RPMI7951 (cell line): ENCODE measurements at regions not wholly inside any gene's neighbourhood (a gene's known extent, or its start where the extent isn't known, plus 50 kb on each side); places are given as distances from the start of the nearest gene placed in this dataset.
"Not testable (repeated sequence)": the region's sequence is repeated elsewhere in the genome, so short reads cannot be mapped to it uniquely, and the experiment has no call there.

Experiments used
- DNase-seq: peaks from one replicate; pipeline ENCODE4 v3.0.0-alpha.2; 2012; ENCODE audit warnings: low read depth

GRCh38 chr2:122011493-122012270 is 256.2 kb downstream of the TSN start:
- no peak for DNase-seq

DNA sequence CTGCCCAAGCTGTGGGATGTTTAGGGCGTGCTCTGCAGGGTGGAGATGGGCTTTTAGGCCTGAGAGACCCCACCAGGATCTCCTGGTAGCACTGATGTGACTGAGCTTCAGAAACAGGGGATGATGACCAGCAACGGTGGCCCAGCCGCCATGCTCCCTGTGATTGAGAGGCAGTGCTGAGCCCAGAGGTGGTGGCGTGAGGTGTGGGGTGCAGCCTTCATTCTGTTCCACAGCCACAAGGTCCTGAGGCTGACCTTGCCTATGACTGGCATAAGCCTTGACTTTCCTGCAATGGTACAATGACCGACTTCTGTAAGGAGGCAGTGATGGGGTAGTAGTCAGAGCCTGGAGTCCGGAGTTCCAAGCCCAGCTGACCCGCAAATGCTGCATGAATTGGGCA is 263.3 kb downstream of the TSN start:
- no peak for DNase-seq

DNA sequence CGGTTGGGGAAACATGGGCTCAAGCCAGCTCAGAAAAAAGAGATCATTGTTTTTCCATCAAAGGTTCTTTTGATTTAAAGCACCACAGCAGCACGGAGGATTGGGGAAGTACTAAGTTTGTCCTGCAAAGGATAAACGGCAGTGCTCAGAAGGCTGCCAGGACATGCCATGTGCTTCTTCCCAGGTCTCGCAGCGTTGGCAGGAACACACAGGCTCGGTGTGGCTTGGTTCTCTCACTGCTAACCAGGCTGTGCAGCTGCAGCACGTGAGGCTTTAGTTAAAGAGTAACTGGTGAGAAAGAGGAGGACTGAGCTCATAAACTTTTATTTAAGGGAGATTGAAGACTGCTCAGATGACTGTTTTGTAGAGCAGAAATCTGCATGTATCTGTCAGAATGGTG is 264.3 kb downstream of the TSN start:
- peak; percentile 16 for DNase-seq

DNA sequence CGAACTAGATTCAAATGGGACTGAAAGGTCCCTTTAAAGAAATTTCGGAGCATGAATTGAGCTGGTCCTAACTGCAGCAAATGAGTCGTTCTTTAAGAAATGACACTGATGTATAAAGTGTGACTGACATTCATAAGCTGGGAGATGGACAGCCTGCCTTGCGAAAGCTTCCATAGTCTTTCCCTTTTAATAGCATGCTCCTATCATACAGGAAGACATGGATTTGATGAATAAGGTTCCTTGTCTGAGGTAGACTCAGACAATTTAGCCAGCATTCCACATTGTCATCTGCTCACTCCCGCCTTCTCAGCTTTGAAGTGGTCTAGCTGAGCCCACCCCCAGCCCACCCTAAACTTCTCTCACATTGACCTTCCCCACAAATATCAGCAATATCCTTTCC is 264.9 kb downstream of the TSN start:
- DNase-seq = no peak

DNA sequence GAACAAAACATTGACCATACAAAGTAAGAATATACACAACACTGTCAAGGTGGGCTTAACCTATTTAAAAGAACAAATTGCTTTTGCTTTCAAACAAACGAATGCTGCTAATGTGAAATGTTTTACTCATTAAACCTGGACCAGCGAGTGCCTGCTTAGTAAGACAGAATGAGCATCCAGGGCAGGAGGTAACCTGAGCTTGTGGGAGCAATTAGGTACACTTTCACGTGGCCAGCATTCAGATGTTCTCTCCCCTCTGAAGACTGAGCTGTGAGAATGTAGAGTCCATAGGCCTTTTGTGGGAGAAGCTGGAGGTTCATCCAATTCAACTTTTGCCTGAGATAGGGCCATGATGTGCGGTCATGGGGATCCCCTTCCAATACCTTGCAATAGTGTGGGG is 266.5 kb downstream of the TSN start:
- no peak for DNase-seq

DNA sequence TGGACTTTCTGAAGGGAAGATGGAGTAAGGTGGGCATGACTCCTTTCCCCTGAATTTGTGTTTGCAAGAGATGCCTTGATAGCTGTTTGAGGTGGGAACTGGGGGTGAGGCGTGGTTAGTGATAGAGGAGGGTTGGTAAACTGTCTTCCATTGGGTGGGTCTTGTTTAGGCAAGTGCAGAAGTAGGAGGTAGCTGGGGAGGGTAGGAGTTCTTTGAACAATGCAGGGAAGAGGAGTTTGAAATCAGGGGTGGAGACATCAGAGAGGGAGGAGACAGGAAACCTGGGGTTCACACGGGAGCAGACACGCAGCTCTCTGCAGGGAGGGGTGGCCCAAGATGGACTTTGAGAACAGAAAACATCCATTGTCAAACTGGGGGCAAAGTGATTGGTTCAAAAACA is 267.1 kb downstream of the TSN start:
- no peak for DNase-seq

DNA sequence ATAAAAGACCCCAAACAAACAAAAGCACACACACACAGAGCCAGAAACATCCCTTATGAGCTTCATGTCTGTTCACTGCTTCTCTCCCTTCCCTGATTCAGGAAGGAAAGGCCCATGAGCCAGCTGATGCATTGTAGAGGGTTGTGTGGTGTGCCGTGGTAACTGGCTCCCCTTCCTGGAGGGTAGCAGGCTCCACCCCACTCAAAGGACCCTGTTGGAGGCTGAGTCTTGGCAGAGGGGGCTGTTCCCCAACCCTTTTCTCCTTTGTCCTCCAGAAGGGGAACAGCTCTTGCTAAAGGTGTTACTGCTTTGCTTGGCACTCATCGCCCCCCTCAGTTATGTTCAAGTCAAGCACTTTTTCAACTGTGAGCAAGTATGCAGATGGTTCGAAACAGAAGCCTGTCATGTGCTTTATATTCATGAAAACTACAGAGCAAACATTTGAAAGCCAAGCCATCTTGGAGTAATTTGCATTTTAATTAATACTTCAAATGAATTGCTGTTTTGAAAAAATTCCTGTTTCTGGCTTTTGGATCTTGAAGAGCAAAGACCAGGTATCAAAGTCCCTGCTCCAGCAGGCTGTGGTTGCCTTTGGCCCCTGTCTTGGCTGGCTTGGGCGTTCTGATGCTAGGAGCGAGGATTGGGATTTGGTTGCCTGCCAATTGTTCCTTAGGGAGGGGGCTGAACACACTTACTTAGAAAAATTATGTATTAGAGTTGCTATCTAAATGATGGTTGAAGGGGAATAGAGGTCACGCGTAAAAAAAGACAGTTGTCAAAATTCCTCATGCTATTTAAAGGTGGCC is 267.8 kb downstream of the TSN start:
- DNase-seq = no peak

GRCh38 chr2:122027510-122028217 is 272.2 kb downstream of the TSN start:
- no peak for DNase-seq

DNA sequence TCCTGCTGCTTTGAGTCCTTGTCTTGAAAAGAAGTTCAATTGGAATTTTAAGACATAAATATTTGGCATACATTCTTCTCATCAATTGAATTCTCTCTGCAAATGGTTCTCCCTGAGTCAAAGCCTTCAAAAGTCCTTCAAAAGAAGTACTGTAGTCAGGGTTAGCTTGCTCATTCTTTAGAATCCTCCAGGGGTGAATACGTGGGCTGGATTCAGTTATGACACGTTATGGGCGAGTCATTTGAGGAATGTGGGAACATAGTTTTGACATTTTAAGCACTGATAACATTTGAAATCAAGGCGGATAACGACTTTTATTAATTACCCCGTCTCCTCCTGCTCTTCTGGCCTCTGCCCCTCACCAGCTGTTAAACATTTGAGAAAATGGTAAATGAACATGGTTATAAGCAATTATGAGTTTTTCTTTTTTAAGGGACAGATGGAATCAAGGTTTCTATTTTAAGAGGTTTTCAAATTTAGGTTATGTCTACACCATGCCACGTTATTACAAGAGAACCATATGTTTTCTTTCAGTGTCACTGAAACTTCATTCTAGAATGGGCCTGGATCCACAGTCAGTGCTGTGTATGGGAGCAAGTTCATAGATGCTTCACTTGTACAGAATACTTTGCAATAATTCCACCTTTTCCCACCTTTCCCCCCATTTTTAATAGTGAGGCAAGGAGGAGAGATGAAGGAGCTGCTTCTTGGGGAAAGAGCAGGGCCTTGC is 273.1 kb downstream of the TSN start:
- DNase-seq = peak; percentile 66

GRCh38 chr2:122029456-122029855 is 274.0 kb downstream of the TSN start:
- no peak for DNase-seq

- DNase-seq = no peak
Observed at GRCh38 chr2:122029945-122030344, 274.5 kb downstream of the TSN start.

- DNase-seq = peak; percentile 55
Observed at GRCh38 chr2:122031544-122032263, 276.3 kb downstream of the TSN start.

GRCh38 chr2:122032264-122032645 is 276.8 kb downstream of the TSN start:
- DNase-seq = no peak

GRCh38 chr2:122033778-122034177 is 278.3 kb downstream of the TSN start:
- DNase-seq = no peak

DNA sequence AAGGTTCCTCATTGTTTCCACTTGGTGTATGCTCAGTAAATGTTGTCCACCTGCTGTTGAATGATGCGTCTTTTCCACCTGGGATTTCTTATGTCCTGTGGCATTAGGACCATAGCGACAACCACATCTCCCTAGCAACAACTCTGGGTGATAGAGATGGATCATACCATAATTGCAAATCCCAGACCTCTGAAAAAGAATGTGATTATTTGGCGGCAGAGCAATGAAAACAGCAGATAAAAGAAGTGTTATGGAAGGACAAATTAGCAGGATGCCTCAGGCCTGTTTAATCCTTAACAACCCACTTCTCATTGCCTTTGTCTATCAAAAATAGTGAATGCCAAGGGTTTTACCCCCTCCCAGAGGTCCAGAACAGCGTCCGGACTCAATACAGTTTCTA is 278.9 kb downstream of the TSN start:
- no peak for DNase-seq

- no peak for DNase-seq
Observed at GRCh38 chr2:122034777-122035176, 279.3 kb downstream of the TSN start.

- DNase-seq = not testable (repeated sequence)
Observed at GRCh38 chr2:122038816-122039215, 283.4 kb downstream of the TSN start.

GRCh38 chr2:122041455-122041854 is 286.0 kb downstream of the TSN start:
- no peak for DNase-seq

- not testable (repeated sequence) for DNase-seq
Observed at GRCh38 chr2:122051659-122052058, 296.2 kb downstream of the TSN start.

DNA sequence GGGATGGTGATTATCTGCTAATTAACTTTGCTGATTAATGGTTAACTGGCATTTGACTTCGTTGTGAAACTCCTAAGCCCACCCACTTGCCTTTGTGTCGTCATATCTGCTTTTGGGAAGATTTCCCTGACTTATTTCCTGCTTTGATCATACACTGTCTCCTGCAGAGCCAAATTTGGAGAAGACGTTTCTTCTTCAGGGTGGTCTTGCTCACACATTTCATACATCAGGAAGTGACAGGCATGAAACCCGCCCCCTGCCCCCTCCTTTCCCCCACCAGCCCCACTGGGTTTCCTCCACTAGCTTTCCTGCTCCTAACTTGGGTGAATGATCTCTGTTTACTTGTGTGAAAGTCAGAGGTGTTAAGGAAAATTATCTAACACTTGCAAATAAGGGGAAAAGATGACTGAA is 300.1 kb downstream of the TSN start:
- DNase-seq = no peak

- no peak for DNase-seq
Observed at GRCh38 chr2:122056853-122057252, 301.4 kb downstream of the TSN start.
